ENCODE measurements at regions not wholly inside any gene's neighbourhood (a gene's known extent, or its start where the extent isn't known, plus 50 kb on each side); places are given as distances from the start of the nearest gene placed in this dataset.

- BruUV-seq (replicated peaks), result no TSS peak
- Histone ChIP-seq H3K79me2 (ENCODE audit: insufficient read depth, low read length) (no peaks in the 10 kb centered on the region), H3K27me3 (ENCODE audit: control insufficient read depth in 1 of 2, insufficient read depth in 2 of 2, low read length in 2 of 2) (peaks cover 2 to 7% of the 10 kb centered on the region in 2 experiments; a peak in 1 of 5 replicates), H3K4me3 (replicated peaks in 1 of 3; ENCODE audit: insufficient read depth in 1 of 3, low read depth in 2 of 3, low read length in 3 of 3) (no peak overlapping the region), H3K9me3 (ENCODE audit: low read length) (no peaks in the 10 kb centered on the region), H3K4me1 (ENCODE audit: insufficient read depth, low read length) (no peaks in the 10 kb centered on the region), H3K36me3 (replicated peaks in 1 of 2; ENCODE audit: control insufficient read depth in 1 of 2, insufficient read depth in 2 of 2, low read length in 2 of 2) (no peaks in the 10 kb centered on the region), H2AFZ (ENCODE audit: low read length) (no peak overlapping the region), H3K27ac (ENCODE audit: extremely low read length, insufficient read depth, low read length) (no peak overlapping the region), H3K9ac (ENCODE audit: insufficient read depth, low read depth, low read length) (no peak overlapping the region), H4K20me1 (ENCODE audit: insufficient read depth, low read length) (no peaks in the 10 kb centered on the region), H3K4me2 (ENCODE audit: low read depth, low read length) (no peak overlapping the region)
- no peak for TF ChIP-seq ETV5 (CRISPR knock-in tag; IDR thresholded peaks at IDR 0.05; ENCODE audit: borderline replicate concordance)
- TF ChIP-seq CBX1 (IDR thresholded peaks at IDR 0.05; ENCODE audit: low read depth), result no peak
- TF ChIP-seq FLYWCH1 (CRISPR knock-in tag; IDR thresholded peaks at IDR 0.05), result no peak
- no peak for TF ChIP-seq ZKSCAN5 (CRISPR knock-in tag; IDR thresholded peaks at IDR 0.05)
- TF ChIP-seq, protein P1, sequence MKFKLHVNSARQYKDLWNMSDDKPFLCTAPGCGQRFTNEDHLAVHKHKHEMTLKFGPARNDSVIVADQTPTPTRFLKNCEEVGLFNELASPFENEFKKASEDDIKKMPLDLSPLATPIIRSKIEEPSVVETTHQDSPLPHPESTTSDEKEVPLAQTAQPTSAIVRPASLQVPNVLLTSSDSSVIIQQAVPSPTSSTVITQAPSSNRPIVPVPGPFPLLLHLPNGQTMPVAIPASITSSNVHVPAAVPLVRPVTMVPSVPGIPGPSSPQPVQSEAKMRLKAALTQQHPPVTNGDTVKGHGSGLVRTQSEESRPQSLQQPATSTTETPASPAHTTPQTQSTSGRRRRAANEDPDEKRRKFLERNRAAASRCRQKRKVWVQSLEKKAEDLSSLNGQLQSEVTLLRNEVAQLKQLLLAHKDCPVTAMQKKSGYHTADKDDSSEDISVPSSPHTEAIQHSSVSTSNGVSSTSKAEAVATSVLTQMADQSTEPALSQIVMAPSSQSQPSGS (CRISPR knock-in tag; IDR thresholded peaks at IDR 0.05), result no peak
- no peak for TF ChIP-seq NR2F2 (IDR thresholded peaks at IDR 0.05; ENCODE audit: borderline replicate concordance, low read depth)
- TF ChIP-seq ZNF451 (CRISPR knock-in tag; IDR thresholded peaks at IDR 0.05), result no peak
- TF ChIP-seq, protein P2, sequence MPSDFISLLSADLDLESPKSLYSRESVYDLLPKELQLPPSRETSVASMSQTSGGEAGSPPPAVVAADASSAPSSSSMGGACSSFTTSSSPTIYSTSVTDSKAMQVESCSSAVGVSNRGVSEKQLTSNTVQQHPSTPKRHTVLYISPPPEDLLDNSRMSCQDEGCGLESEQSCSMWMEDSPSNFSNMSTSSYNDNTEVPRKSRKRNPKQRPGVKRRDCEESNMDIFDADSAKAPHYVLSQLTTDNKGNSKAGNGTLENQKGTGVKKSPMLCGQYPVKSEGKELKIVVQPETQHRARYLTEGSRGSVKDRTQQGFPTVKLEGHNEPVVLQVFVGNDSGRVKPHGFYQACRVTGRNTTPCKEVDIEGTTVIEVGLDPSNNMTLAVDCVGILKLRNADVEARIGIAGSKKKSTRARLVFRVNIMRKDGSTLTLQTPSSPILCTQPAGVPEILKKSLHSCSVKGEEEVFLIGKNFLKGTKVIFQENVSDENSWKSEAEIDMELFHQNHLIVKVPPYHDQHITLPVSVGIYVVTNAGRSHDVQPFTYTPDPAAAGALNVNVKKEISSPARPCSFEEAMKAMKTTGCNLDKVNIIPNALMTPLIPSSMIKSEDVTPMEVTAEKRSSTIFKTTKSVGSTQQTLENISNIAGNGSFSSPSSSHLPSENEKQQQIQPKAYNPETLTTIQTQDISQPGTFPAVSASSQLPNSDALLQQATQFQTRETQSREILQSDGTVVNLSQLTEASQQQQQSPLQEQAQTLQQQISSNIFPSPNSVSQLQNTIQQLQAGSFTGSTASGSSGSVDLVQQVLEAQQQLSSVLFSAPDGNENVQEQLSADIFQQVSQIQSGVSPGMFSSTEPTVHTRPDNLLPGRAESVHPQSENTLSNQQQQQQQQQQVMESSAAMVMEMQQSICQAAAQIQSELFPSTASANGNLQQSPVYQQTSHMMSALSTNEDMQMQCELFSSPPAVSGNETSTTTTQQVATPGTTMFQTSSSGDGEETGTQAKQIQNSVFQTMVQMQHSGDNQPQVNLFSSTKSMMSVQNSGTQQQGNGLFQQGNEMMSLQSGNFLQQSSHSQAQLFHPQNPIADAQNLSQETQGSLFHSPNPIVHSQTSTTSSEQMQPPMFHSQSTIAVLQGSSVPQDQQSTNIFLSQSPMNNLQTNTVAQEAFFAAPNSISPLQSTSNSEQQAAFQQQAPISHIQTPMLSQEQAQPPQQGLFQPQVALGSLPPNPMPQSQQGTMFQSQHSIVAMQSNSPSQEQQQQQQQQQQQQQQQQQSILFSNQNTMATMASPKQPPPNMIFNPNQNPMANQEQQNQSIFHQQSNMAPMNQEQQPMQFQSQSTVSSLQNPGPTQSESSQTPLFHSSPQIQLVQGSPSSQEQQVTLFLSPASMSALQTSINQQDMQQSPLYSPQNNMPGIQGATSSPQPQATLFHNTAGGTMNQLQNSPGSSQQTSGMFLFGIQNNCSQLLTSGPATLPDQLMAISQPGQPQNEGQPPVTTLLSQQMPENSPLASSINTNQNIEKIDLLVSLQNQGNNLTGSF (CRISPR knock-in tag; IDR thresholded peaks at IDR 0.05), result no peak
- no peak for TF ChIP-seq KDM5A (IDR thresholded peaks at IDR 0.05; ENCODE audit: borderline replicate concordance, low read length)
- TF ChIP-seq, protein P3, sequence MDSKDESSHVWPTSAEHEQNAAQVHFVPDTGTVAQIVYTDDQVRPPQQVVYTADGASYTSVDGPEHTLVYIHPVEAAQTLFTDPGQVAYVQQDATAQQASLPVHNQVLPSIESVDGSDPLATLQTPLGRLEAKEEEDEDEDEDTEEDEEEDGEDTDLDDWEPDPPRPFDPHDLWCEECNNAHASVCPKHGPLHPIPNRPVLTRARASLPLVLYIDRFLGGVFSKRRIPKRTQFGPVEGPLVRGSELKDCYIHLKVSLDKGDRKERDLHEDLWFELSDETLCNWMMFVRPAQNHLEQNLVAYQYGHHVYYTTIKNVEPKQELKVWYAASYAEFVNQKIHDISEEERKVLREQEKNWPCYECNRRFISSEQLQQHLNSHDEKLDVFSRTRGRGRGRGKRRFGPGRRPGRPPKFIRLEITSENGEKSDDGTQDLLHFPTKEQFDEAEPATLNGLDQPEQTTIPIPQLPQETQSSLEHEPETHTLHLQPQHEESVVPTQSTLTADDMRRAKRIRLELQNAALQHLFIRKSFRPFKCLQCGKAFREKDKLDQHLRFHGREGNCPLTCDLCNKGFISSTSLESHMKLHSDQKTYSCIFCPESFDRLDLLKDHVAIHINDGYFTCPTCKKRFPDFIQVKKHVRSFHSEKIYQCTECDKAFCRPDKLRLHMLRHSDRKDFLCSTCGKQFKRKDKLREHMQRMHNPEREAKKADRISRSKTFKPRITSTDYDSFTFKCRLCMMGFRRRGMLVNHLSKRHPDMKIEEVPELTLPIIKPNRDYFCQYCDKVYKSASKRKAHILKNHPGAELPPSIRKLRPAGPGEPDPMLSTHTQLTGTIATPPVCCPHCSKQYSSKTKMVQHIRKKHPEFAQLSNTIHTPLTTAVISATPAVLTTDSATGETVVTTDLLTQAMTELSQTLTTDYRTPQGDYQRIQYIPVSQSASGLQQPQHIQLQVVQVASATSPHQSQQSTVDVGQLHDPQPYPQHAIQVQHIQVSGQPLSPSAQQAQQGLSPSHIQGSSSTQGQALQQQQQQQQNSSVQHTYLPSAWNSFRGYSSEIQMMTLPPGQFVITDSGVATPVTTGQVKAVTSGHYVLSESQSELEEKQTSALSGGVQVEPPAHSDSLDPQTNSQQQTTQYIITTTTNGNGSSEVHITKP (CRISPR knock-in tag; IDR thresholded peaks at IDR 0.05; ENCODE audit: low read depth), result no peak
- no peak for TF ChIP-seq ZNF816 (CRISPR knock-in tag; IDR thresholded peaks at IDR 0.05; ENCODE audit: borderline replicate concordance)
- TF ChIP-seq, protein P4, sequence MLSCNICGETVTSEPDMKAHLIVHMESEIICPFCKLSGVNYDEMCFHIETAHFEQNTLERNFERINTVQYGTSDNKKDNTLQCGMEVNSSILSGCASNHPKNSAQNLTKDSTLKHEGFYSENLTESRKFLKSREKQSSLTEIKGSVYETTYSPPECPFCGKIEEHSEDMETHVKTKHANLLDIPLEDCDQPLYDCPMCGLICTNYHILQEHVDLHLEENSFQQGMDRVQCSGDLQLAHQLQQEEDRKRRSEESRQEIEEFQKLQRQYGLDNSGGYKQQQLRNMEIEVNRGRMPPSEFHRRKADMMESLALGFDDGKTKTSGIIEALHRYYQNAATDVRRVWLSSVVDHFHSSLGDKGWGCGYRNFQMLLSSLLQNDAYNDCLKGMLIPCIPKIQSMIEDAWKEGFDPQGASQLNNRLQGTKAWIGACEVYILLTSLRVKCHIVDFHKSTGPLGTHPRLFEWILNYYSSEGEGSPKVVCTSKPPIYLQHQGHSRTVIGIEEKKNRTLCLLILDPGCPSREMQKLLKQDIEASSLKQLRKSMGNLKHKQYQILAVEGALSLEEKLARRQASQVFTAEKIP (CRISPR knock-in tag; IDR thresholded peaks at IDR 0.05; ENCODE audit: borderline replicate concordance), result no peak
- no peak for FAIRE-seq
- in situ Hi-C loops (cut with HindIII; ENCODE audit: extremely low pct_ligation_motif_present, low pct_unique_long_range_greater_than_20kb) (no loop called here), intact Hi-C loops (cut with micrococcal nuclease; ENCODE audit: unreplicated experiment) (no loop called here)
- DNase-seq (ENCODE audit: low spot score), result no peak
- no peak for ATAC-seq
- 7% methylated on average over 7 of the region's 7 CpGs for WGBS (ENCODE audit: low lambda C conversion rate)
- ChIA-PET POLR2A (no interaction called here), CTCF (ENCODE audit: low intra/inter-chr PET ratio, low total read pairs) (no interaction called here)
Measured at GRCh38 chr2:177021706-177022343, 190.8 kb upstream of the HNRNPA3 start.

All from HepG2 (cell line).